GM18499 (cell line): ENCODE measurements at regions not wholly inside any gene's neighbourhood (a gene's known extent, or its start where the extent isn't known, plus 50 kb on each side); places are given as distances from the start of the nearest gene placed in this dataset.

ENCODE experiments used
- ATAC-seq: cut with Tn5 transposase; IDR thresholded peaks from one replicate; pipeline ENCODE4 v1.9.1; 2021; ENCODE audit warnings: moderate number of reproducible peaks; ENCODE audit not compliant: insufficient read depth, unreplicated experiment

GRCh38 chr1:190540366-190540765 lies 62.7 kb upstream of the BRINP3 start:
- ATAC-seq, result no peak

- no peak for ATAC-seq
Measured at GRCh38 chr1:190551638-190552037, 74.0 kb upstream of the BRINP3 start.

DNA sequence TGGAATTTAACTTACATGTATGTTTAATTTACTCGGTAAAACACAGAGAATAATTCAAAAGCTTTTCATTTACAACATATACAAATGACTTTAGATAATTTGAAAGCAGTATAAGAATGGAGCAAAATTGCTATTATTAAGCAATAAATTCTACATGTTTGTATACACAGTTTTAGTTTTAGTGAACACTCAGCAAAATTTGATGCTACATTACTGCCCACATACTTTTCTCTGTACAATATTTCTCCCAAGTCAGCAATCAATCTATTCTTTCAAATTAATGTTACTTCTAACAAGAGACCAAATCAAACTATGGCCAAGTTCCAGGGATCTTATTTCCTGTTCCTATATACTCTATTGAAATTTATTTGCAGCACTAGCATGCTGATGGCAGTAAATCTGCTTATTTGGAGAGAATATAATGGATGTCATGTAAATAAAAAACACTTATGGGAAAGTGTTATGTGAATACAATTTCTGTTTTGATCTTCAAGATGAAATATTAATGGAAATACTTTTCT lies 82.6 kb upstream of the BRINP3 start:
- no peak for ATAC-seq

GRCh38 chr1:190563230-190563629 lies 85.6 kb upstream of the BRINP3 start:
- ATAC-seq, result no peak

DNA sequence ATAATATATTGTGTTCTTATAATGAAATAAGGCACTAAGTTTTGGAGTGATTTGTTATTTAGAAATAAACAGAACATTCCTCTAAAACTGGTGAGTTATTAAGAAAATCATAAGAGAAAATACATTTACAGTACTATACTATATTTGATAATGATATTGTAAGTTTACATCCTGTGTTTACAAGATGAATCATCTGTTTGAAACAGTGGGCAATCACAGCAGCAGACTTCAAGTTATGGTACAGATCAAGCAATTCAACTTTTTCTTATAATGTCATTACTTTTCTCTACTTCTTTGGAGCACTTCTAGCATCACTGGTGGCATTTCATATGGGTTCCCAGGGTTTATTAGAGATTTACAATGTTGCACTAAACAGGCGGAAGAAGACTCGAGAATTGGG lies 86.5 kb upstream of the BRINP3 start:
- ATAC-seq, result no peak

DNA sequence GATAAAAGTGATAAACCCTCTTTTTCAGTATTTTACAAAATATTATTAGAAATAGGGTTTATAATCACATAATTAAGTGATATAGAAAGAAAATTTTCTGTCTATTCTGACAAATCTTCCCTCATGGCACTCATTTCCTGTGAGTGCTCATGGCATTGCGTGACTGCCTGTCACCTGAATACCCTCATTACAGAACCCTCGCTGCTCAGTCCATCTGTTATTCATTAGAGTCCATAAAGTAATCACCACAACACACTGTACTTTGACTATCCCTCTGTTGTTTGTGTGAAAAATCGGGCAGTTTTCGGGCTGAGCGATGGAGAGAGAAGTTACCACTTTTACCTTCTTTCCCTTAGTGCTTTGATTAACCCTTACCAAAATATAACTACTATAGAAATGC lies 100.4 kb upstream of the BRINP3 start:
- ATAC-seq, result no peak

GRCh38 chr1:190578526-190578925 lies 100.9 kb upstream of the BRINP3 start:
- ATAC-seq, result no peak

DNA sequence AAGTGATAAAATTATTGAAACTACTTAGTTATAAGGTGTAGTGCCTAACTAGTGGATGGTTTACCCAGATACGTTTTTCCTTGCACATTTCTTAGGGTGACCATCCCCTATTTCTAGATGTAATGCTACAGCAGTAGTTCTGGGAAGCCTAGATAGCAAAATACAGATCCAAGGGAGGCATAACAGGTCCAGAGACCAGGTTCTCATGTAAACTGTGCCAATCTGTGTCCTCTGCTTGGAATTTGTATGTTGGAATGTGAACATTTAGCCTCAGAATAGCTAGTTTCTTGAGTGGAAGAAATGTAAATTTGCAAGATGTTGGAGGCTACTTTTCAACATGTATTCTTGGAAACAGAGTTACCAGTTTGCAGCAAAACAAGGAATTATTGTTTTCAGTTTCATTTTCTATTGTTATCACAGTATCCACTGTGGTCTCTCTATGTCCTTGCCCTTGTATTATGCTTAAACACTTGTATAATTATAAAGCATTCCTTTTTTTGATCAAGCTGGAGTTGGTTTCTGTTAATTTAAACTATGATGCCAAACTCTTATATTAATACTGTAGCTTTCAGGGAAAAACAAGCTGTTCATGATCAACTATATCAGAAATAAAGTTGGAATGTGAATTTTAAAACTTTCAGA lies 102.0 kb upstream of the BRINP3 start:
- ATAC-seq, result no peak

- ATAC-seq, result no peak
Measured at GRCh38 chr1:190583862-190584261, 106.2 kb upstream of the BRINP3 start.

- ATAC-seq, result no peak
Measured at GRCh38 chr1:190588424-190588823, 110.8 kb upstream of the BRINP3 start.

DNA sequence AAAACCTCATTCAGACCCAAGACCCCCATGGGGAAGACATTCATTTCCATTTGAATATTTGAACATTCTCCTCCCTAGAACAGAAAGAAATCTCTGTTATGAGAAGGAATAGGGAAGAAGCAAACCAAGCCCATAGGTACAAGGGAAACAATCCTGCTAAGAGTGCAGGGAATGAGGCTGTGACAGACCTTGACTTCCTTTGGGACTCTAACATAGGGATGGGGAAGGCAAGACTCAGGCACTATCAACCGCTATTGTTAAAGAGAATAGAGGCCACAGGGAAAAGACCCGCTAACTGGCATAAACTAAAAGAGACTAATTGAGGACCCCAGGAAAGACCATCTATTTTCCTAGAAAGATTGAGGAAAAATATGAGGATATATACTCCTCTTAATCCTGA lies 117.8 kb upstream of the BRINP3 start:
- no peak for ATAC-seq

DNA sequence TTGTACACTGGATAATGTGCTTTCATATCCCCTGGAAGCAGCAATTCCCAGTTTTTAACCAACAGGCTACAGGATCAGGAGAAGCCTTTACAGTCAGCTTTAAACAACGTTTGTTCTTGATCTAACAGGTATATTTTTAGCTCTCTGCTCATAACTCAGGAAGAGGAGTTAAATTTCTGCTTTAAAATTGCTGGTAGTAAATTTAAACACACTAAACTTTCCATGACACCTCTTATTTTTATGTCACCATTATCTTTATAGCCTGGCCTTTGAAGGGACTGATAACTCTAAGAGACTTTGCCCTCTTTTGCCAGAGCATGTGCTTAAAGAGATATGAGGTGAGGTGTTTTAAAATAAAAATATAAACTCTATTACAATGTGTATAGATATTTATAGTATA lies 119.6 kb upstream of the BRINP3 start:
- ATAC-seq, result no peak

DNA sequence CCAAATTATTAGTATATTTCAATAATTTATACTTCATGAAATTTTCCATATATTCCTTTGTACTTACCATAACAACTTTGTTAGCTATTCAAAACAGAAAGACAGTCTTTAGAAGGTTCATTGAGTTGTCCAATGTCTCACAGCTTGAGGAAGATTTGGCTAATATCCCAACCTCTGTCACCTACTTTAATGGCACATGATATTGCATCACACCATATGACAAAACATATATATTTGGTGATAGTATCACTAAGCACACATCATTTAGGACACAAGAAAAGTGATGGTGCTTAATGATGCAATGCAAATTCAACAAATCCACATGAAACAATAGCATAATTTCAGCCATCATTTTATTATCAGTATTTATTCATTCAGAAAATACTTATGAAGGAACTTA lies 122.0 kb upstream of the BRINP3 start:
- ATAC-seq, result no peak

- no peak for ATAC-seq
Measured at GRCh38 chr1:190602325-190602724, 124.7 kb upstream of the BRINP3 start.

DNA sequence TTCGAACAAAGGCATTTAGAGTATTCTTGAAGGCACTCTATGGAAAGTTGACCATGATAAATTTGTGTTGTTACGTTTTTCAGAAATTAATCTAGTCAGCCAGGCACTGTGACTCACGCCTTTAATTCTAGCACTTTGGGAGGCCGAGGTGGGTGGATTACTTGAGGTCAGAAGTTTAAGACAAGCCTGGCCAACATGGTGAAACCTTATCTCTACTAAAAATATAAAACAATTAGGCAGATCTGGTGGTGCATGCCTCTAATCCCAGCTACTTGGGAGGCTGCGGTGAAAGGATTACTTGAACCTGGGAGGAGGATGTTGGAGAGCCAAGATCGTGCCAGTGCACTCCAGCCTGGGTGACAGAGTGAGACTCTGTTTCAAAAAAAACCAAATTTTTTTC lies 130.6 kb upstream of the BRINP3 start:
- ATAC-seq, result no peak

- ATAC-seq, result no peak
Measured at GRCh38 chr1:190615818-190616217, 138.2 kb upstream of the BRINP3 start.

- no peak for ATAC-seq
Measured at GRCh38 chr1:190616235-190616634, 138.6 kb upstream of the BRINP3 start.

DNA sequence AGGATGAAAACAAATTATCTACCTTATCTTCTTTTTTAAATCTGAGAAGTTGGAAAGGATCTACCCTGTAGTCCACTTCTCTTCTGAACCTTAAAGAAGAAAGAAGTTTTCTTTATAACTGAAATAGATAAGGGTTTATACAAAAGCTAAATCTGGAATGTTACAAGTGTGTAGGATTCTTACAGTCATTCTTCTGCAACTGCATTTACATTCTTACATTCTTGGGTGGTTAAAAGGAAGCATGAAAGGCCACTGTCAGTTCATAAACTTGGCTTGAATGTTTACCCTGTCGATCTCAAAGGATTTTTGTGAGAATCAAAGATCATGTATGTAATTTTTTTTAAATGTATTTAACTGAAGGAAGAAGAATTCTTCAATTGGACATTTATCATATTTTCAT lies 142.1 kb upstream of the BRINP3 start:
- ATAC-seq, result no peak

DNA sequence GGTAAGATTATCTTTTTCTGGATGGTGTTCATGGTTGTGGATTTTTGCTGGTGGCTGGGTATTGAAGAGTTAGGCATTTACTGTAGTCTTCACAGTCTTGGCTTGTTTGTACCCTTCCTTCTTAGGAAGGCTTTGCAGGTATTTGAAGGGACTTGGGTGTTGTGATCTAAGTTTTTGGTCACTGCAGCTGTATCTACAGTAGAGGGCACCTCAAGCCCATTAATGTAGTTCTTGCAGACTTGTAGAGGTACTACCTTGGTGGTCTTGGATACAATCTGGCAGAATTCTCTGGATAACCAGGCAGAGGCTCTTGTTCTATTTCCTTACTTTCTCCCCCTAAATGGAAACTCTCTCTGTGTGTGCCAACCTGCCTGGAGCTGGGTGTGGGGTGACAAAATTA lies 155.8 kb upstream of the BRINP3 start:
- no peak for ATAC-seq

GRCh38 chr1:190634134-190634533 lies 156.5 kb upstream of the BRINP3 start:
- no peak for ATAC-seq

DNA sequence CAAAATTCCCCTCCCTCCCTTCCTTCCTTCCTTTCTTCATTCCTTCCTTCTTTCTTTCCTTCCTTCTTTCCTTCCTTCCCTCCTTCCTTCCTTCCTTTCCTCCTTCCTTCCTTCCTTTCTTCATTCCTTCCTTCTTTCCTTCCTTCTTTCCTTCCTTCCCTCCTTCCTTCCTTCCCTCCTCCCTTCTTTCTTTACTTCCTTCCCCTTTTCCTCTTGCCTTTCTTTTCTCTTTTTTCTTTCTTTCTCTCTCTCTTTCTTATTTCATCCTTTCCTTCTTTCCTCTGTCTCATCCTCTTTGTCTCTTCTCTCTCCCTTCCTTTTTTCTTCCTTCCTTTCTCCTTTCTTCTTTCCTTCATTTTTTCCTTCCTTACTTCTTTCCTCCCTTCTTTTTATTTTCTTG lies 171.9 kb upstream of the BRINP3 start:
- no peak for ATAC-seq

GRCh38 chr1:190658907-190659306 lies 181.2 kb upstream of the BRINP3 start:
- ATAC-seq, result no peak

DNA sequence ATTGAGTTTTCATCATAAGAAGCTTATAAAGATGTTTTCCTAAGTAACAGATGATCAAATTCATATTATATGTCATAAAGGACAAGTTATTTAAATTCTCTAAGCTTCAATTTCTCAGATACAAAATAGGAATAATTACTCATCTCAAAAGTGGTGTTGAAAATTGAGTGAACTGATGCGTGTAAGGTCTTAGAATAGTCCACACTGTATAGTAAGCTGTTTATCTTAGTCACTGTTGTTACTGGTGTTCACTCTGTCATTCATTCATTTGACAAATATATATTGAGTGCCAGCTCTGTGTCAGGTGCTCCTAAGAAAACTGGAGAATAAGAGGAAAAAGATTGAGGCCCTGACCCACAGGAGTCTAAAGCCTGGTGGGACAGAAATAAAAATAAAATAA lies 186.3 kb upstream of the BRINP3 start:
- ATAC-seq, result no peak
